ENCODE measurements at regions not wholly inside any gene's neighbourhood (a gene's known extent, or its start where the extent isn't known, plus 50 kb on each side); places are given as distances from the start of the nearest gene placed in this dataset.
A peak's percentile ranks its signal among the peaks of the same experiment; 100 is the strongest.

GRCh38 chr6:165106261-165106660 is 203.1 kb downstream of the C6orf118 start:
- no peak overlapping the region for H3K27ac Mint-ChIP-seq (ENCODE audit: unreplicated experiment)
- H3K36me3 Mint-ChIP-seq (ENCODE audit: low read depth, unreplicated experiment): peaks cover 3% of the 10 kb centered on the region
- H3K27me3 Mint-ChIP-seq (ENCODE audit: unreplicated experiment): peaks cover 3% of the 10 kb centered on the region
- no peak for DNase-seq (ENCODE audit: low spot score)
- no peak overlapping the region for H3K4me3 Mint-ChIP-seq (ENCODE audit: unreplicated experiment)
- H3K4me1 Mint-ChIP-seq (ENCODE audit: unreplicated experiment): no peaks in the 10 kb centered on the region
- peaks cover 4% of the 10 kb centered on the region for H3K9me3 Mint-ChIP-seq (ENCODE audit: unreplicated experiment)
- TF ChIP-seq CTCF (IDR thresholded peaks at IDR 0.05; ENCODE audit: unreplicated experiment): no peak

GRCh38 chr6:165098165-165098564 is 211.2 kb downstream of the C6orf118 start:
- H3K4me1 Mint-ChIP-seq (ENCODE audit: unreplicated experiment): no peaks in the 10 kb centered on the region
- H3K27me3 Mint-ChIP-seq (ENCODE audit: unreplicated experiment): peaks cover 3% of the 10 kb centered on the region
- no peak overlapping the region for H3K27ac Mint-ChIP-seq (ENCODE audit: unreplicated experiment)
- TF ChIP-seq CTCF (IDR thresholded peaks at IDR 0.05; ENCODE audit: unreplicated experiment): peak; percentile 36
- H3K36me3 Mint-ChIP-seq (ENCODE audit: low read depth, unreplicated experiment): peaks cover 3% of the 10 kb centered on the region
- H3K4me3 Mint-ChIP-seq (ENCODE audit: unreplicated experiment): no peak overlapping the region
- H3K9me3 Mint-ChIP-seq (ENCODE audit: unreplicated experiment): peaks cover 10% of the 10 kb centered on the region
- no peak for DNase-seq (ENCODE audit: low spot score)

- no peak for TF ChIP-seq CTCF (IDR thresholded peaks at IDR 0.05; ENCODE audit: unreplicated experiment)
- H3K27me3 Mint-ChIP-seq (ENCODE audit: unreplicated experiment): no peaks in the 10 kb centered on the region
- no peaks in the 10 kb centered on the region for H3K4me1 Mint-ChIP-seq (ENCODE audit: unreplicated experiment)
- DNase-seq (ENCODE audit: low spot score): no peak
- H3K4me3 Mint-ChIP-seq (ENCODE audit: unreplicated experiment): no peak overlapping the region
- peaks cover 4% of the 10 kb centered on the region for H3K36me3 Mint-ChIP-seq (ENCODE audit: low read depth, unreplicated experiment)
- H3K27ac Mint-ChIP-seq (ENCODE audit: unreplicated experiment): no peak overlapping the region
- peaks cover 11% of the 10 kb centered on the region for H3K9me3 Mint-ChIP-seq (ENCODE audit: unreplicated experiment)
Observed at GRCh38 chr6:165096868-165097267, 212.5 kb downstream of the C6orf118 start.

- no peak overlapping the region for H3K4me3 Mint-ChIP-seq (ENCODE audit: unreplicated experiment)
Observed at GRCh38 chr6:165096209-165096608, 213.2 kb downstream of the C6orf118 start.

More at GRCh38 chr6:165096209-165096608, 213.2 kb downstream of the C6orf118 start:
- TF ChIP-seq CTCF (IDR thresholded peaks at IDR 0.05; ENCODE audit: unreplicated experiment): no peak
- H3K4me1 Mint-ChIP-seq (ENCODE audit: unreplicated experiment): no peaks in the 10 kb centered on the region
- peaks cover 2% of the 10 kb centered on the region for H3K27me3 Mint-ChIP-seq (ENCODE audit: unreplicated experiment)
- no peak overlapping the region for H3K27ac Mint-ChIP-seq (ENCODE audit: unreplicated experiment)
- H3K36me3 Mint-ChIP-seq (ENCODE audit: low read depth, unreplicated experiment): peaks cover 4% of the 10 kb centered on the region
- peaks cover 11% of the 10 kb centered on the region for H3K9me3 Mint-ChIP-seq (ENCODE audit: unreplicated experiment)
- no peak for DNase-seq (ENCODE audit: low spot score)
